ENCODE measurements at regions not wholly inside any gene's neighbourhood (a gene's known extent, or its start where the extent isn't known, plus 50 kb on each side); places are given as distances from the start of the nearest gene placed in this dataset.

- no peak for DNase-seq (ENCODE audit: low read depth in 3 of 3)
Observed at GRCh38 chr15:98386561-98386960, 261.8 kb upstream of the IGF1R start.

- DNase-seq (ENCODE audit: low read depth in 3 of 3), result no peak
Observed at GRCh38 chr15:98387866-98388265, 260.5 kb upstream of the IGF1R start.

GRCh38 chr15:98390946-98391530 lies 257.3 kb upstream of the IGF1R start:
- DNase-seq (ENCODE audit: low read depth in 3 of 3), result no peak

GRCh38 chr15:98391568-98391967 lies 256.8 kb upstream of the IGF1R start:
- DNase-seq (ENCODE audit: low read depth in 3 of 3), result no peak

GRCh38 chr15:98393471-98393870 lies 254.9 kb upstream of the IGF1R start:
- no peak for DNase-seq (ENCODE audit: low read depth in 3 of 3)

- DNase-seq (ENCODE audit: low read depth in 3 of 3), result no peak
Observed at GRCh38 chr15:98394546-98394945, 253.8 kb upstream of the IGF1R start.

- DNase-seq (ENCODE audit: low read depth in 3 of 3), result no peak
Observed at GRCh38 chr15:98395974-98396610, 252.2 kb upstream of the IGF1R start.

- DNase-seq (ENCODE audit: low read depth in 3 of 3), result no peak
Observed at GRCh38 chr15:98397419-98397818, 250.9 kb upstream of the IGF1R start.

GRCh38 chr15:98398056-98398455 lies 250.3 kb upstream of the IGF1R start:
- DNase-seq (ENCODE audit: low read depth in 3 of 3), result no peak

GRCh38 chr15:98398886-98399285 lies 249.5 kb upstream of the IGF1R start:
- DNase-seq (ENCODE audit: low read depth in 3 of 3), result no peak

GRCh38 chr15:98400120-98400519 lies 248.2 kb upstream of the IGF1R start:
- no peak for DNase-seq (ENCODE audit: low read depth in 3 of 3)

- no peak for DNase-seq (ENCODE audit: low read depth in 3 of 3)
Observed at GRCh38 chr15:98401029-98401428, 247.3 kb upstream of the IGF1R start.

- no peak for DNase-seq (ENCODE audit: low read depth in 3 of 3)
Observed at GRCh38 chr15:98402486-98402885, 245.9 kb upstream of the IGF1R start.

- no peak for DNase-seq (ENCODE audit: low read depth in 3 of 3)
Observed at GRCh38 chr15:98403169-98403568, 245.2 kb upstream of the IGF1R start.

- no peak for DNase-seq (ENCODE audit: low read depth in 3 of 3)
Observed at GRCh38 chr15:98403569-98403968, 244.8 kb upstream of the IGF1R start.

GRCh38 chr15:98405013-98405412 lies 243.3 kb upstream of the IGF1R start:
- no peak for DNase-seq (ENCODE audit: low read depth in 3 of 3)

- no peak for DNase-seq (ENCODE audit: low read depth in 3 of 3)
Observed at GRCh38 chr15:98408231-98408630, 240.1 kb upstream of the IGF1R start.

GRCh38 chr15:98410328-98410727 lies 238.0 kb upstream of the IGF1R start:
- DNase-seq (ENCODE audit: low read depth in 3 of 3), result no peak

GRCh38 chr15:98412852-98413251 lies 235.5 kb upstream of the IGF1R start:
- DNase-seq (ENCODE audit: low read depth in 3 of 3), result no peak

GRCh38 chr15:98413933-98414546 lies 234.3 kb upstream of the IGF1R start:
- DNase-seq (ENCODE audit: low read depth in 3 of 3), result no peak

- DNase-seq (ENCODE audit: low read depth in 3 of 3), result no peak
Observed at GRCh38 chr15:98416222-98416855, 232.0 kb upstream of the IGF1R start.

- no peak for DNase-seq (ENCODE audit: low read depth in 3 of 3)
Observed at GRCh38 chr15:98417346-98417745, 231.0 kb upstream of the IGF1R start.

GRCh38 chr15:98418122-98418521 lies 230.2 kb upstream of the IGF1R start:
- DNase-seq (ENCODE audit: low read depth in 3 of 3), result no peak
